Upper lobe of left lung (tissue), 6 donors: ENCODE measurements at regions not wholly inside any gene's neighbourhood (a gene's known extent, or its start where the extent isn't known, plus 50 kb on each side); places are given as distances from the start of the nearest gene placed in this dataset.

Source experiments
- ATAC-seq, 2 donors: fragments of 200-7000 bp; cut with Tn5 transposase; one replicate each; pipeline ENCODE4 v1.9.1; 2022; ENCODE audit warnings: mild to moderate bottlenecking in 2 of 2, moderate library complexity in 2 of 2; ENCODE audit not compliant: low FRiP score in 2 of 2
- DNase-seq, 2 donors: peaks; one replicate each; pipeline ENCODE4 v3.0.0-alpha.2; 2019 to 2020
- H3K27ac ChIP-seq, 4 donors: fragments of 200-600 bp; sonication (generic); one replicate each; pipeline ENCODE4 v1.5.1; 2016 to 2019
- H3K27me3 ChIP-seq, 4 donors: fragments of 200-600 bp; sonication (generic); one replicate each; pipeline ENCODE4 v1.5.1; 2017 to 2019
- H3K36me3 ChIP-seq, 4 donors: fragments of 200-600 bp; sonication (generic); one replicate each; pipeline ENCODE4 v1.5.1; 2016 to 2019
- H3K4me1 ChIP-seq, 4 donors: fragments of 200-600 bp; sonication (generic); one replicate each; pipeline ENCODE4 v1.5.1; 2018 to 2019
- H3K4me3 ChIP-seq, 4 donors: fragments of 200-600 bp; sonication (generic); one replicate each; pipeline ENCODE4 v1.5.1; 2017 to 2019; ENCODE audit warnings: mild to moderate bottlenecking in 2 of 4, moderate library complexity in 1 of 4
- H3K9me3 ChIP-seq, 4 donors: fragments of 200-600 bp; sonication (generic); one replicate each; pipeline ENCODE4 v1.5.1; 2018 to 2019
- EP300 ChIP-seq, 4 donors: sonication (generic); formaldehyde crosslinking; IDR thresholded peaks; one replicate each; pipeline ENCODE4 v1.5.1; 2017; ENCODE audit warnings: antibody characterized with exemption in 4 of 4, control low read depth in 2 of 4
- POLR2A ChIP-seq, 4 donors: fragments of 450-650 bp; IDR thresholded peaks; one replicate each; pipeline ENCODE4 v1.5.1; 2016 to 2017; ENCODE audit warnings: antibody characterized with exemption in 4 of 4, mild to moderate bottlenecking in 2 of 4
- POLR2AphosphoS5 ChIP-seq, 2 donors: sonication (generic); formaldehyde crosslinking; IDR thresholded peaks; one replicate each; pipeline ENCODE4 v1.5.1; 2017; ENCODE audit warnings: antibody characterized with exemption in 2 of 2
- WGBS, 2 donors: methylation state at CpG; one replicate each; pipeline ENCODE4 v1.1.5; 2017 to 2018; 5-methylcytosine and 5-hydroxymethylcytosine counted together
- TF ChIP-seq, protein P1 (sequence below), 6 experiments: fragments of 450-650 bp in 4 of 6; fragments of 200-600 bp in 2 of 6; sonication (generic) in 2 of 6; IDR thresholded peaks; one replicate each; pipeline ENCODE4 v1.5.1; 2016 to 2019; ENCODE audit warnings: antibody characterized with exemption in 6 of 6
- donor health status: DM: no; HTN: no; CAD: no; lungs with moderate emphysema.
- donor health status: DM: no; HTN: yes; CAD: no; lungs with severe emphysema.

DNA sequence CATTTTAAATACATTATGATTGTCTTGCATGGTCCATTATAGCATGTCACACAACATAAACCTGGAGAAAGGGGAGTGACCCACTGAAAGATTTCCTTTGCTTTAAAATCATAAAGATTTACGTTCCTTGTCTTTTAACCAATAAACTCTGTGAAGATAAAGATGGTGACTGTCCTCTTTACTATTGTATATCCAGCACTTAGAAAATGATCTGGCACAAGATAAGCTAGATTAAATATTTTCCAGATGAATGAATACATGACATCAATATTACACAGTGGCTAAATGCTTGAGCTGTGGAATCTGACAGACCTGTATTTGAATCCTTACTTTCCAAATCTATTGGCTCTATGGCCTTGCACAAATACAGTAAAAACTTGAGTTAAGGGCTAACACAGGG lies 938.4 kb downstream of the SORCS1 start:
- Histone ChIP-seq H3K4me3 (no peak overlapping the region), H3K27ac (no peak overlapping the region), H3K4me1 (no peaks in the 10 kb centered on the region), H3K36me3 (no peaks in the 10 kb centered on the region), H3K27me3 (no peaks in the 10 kb centered on the region), H3K9me3 (no peaks in the 10 kb centered on the region)
- WGBS, 2 donors, result 61 to 80% methylated on average over 1 of the region's 1 CpG
- no peak for DNase-seq
- no peak for ATAC-seq
- TF ChIP-seq POLR2A (IDR thresholded peaks at IDR 0.05) (no peak), POLR2AphosphoS5 (IDR thresholded peaks at IDR 0.05) (no peak), EP300 (IDR thresholded peaks at IDR 0.05) (no peak)
- TF ChIP-seq, protein P1, sequence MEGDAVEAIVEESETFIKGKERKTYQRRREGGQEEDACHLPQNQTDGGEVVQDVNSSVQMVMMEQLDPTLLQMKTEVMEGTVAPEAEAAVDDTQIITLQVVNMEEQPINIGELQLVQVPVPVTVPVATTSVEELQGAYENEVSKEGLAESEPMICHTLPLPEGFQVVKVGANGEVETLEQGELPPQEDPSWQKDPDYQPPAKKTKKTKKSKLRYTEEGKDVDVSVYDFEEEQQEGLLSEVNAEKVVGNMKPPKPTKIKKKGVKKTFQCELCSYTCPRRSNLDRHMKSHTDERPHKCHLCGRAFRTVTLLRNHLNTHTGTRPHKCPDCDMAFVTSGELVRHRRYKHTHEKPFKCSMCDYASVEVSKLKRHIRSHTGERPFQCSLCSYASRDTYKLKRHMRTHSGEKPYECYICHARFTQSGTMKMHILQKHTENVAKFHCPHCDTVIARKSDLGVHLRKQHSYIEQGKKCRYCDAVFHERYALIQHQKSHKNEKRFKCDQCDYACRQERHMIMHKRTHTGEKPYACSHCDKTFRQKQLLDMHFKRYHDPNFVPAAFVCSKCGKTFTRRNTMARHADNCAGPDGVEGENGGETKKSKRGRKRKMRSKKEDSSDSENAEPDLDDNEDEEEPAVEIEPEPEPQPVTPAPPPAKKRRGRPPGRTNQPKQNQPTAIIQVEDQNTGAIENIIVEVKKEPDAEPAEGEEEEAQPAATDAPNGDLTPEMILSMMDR (IDR thresholded peaks at IDR 0.05), result no peak

GRCh38 chr10:106224676-106225075 lies 939.8 kb downstream of the SORCS1 start:
- Histone ChIP-seq H3K27ac (no peak overlapping the region), H3K9me3 (no peaks in the 10 kb centered on the region), H3K4me3 (no peak overlapping the region), H3K36me3 (no peaks in the 10 kb centered on the region), H3K27me3 (no peaks in the 10 kb centered on the region), H3K4me1 (no peaks in the 10 kb centered on the region)
- WGBS, 2 donors, result 45 to 63% methylated on average over 1 of the region's 1 CpG
- TF ChIP-seq POLR2A (IDR thresholded peaks at IDR 0.05) (no peak), POLR2AphosphoS5 (IDR thresholded peaks at IDR 0.05) (no peak), EP300 (IDR thresholded peaks at IDR 0.05) (no peak)
- TF ChIP-seq, protein P1 (IDR thresholded peaks at IDR 0.05), result no peak
- DNase-seq, result no peak
- no peak for ATAC-seq

DNA sequence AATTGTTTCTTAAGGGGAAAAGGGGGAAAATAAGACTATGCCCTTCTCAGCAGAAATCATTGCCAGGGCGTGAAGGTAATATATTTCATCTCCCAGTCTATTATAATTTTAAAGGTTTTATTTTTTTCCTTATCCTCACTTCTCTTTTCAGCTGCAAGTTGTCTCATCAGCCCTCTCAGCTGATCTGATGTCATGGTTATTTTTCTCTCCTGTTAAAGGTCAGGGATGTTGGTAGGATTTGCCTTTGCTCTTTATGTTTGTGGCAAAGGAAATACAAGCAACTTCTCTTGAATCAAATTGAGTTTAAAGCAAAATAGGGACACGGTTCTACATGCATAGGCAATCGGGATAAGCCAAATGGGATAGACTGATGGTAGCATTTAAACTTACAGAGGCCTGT lies 946.9 kb downstream of the SORCS1 start:
- Histone ChIP-seq H3K9me3 (no peaks in the 10 kb centered on the region), H3K4me3 (no peak overlapping the region), H3K27me3 (no peaks in the 10 kb centered on the region), H3K36me3 (no peaks in the 10 kb centered on the region), H3K27ac (no peak overlapping the region), H3K4me1 (no peaks in the 10 kb centered on the region)
- WGBS, 2 donors, result 68 to 79% methylated on average over 3 of the region's 3 CpGs
- no peak for DNase-seq
- ATAC-seq, result no peak
- TF ChIP-seq, protein P1 (IDR thresholded peaks at IDR 0.05), result no peak
- TF ChIP-seq EP300 (IDR thresholded peaks at IDR 0.05) (no peak), POLR2A (IDR thresholded peaks at IDR 0.05) (no peak), POLR2AphosphoS5 (IDR thresholded peaks at IDR 0.05) (no peak)

DNA sequence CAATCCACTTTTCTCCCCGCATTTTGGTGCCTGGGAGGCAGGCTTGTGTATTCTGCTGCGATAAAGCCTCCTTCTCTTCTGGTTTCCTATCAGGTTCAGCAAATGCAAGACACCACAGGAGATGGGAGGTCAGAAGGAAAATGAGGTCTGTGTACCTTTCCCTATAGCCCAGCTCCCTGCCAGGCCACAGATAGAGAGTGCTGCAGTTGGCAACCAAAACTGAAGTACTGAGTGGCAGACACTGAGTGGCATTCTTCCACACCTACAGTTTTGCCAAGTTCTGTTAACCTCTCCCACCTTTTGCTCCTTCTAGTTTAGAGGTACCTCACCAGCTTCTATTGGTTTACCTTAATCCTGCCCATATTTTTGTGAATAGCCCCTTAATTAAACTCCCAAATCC lies 948.4 kb downstream of the SORCS1 start:
- no peaks in the 10 kb centered on the region for H3K9me3 ChIP-seq
- H3K36me3 ChIP-seq, result no peaks in the 10 kb centered on the region
- DNase-seq, result no peak
- no peak overlapping the region for H3K27ac ChIP-seq
- ATAC-seq, result no peak
- H3K27me3 ChIP-seq, result no peaks in the 10 kb centered on the region
- TF ChIP-seq EP300 (IDR thresholded peaks at IDR 0.05) (no peak), POLR2A (IDR thresholded peaks at IDR 0.05) (no peak)
- TF ChIP-seq, protein P1 (IDR thresholded peaks at IDR 0.05), result no peak
- H3K4me3 ChIP-seq, result no peak overlapping the region
- no peaks in the 10 kb centered on the region for H3K4me1 ChIP-seq
- 46 to 77% methylated on average over 2 of the region's 2 CpGs for WGBS, 2 donors

DNA sequence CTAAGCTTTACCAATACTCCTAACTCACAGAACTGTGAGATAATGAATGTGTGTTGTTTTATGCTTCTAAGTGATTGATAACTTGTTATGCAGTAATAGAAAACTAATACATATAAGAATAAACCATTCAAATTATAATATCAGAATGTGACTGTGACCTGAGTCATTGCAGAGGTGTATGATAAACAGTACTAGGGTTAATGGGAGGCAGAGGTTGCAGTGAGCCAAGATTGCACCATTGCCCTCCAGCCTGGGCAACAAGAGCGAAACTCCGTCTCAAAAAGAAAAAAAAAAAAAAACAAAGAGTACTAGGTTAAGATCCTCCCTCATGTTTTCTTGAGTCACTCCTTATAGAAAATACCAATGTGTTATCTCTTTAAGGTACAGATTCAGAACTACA lies 950.3 kb downstream of the SORCS1 start:
- Histone ChIP-seq H3K27me3 (no peaks in the 10 kb centered on the region), H3K9me3 (no peaks in the 10 kb centered on the region), H3K27ac (no peak overlapping the region), H3K4me3 (no peak overlapping the region), H3K36me3 (no peaks in the 10 kb centered on the region), H3K4me1 (no peaks in the 10 kb centered on the region)
- no peak for TF ChIP-seq POLR2A (IDR thresholded peaks at IDR 0.05)
- TF ChIP-seq POLR2AphosphoS5 (IDR thresholded peaks at IDR 0.05), result no peak
- TF ChIP-seq, protein P1 (IDR thresholded peaks at IDR 0.05), result no peak
- TF ChIP-seq EP300 (IDR thresholded peaks at IDR 0.05), result no peak
- ATAC-seq (no peak), DNase-seq (no peak)
- 84 to 93% methylated on average over 2 of the region's 2 CpGs for WGBS, 2 donors
